GM20000 (cell line): ENCODE measurements at regions not wholly inside any gene's neighbourhood (a gene's known extent, or its start where the extent isn't known, plus 50 kb on each side); places are given as distances from the start of the nearest gene placed in this dataset.

Source experiments
- DNase-seq: peaks from one replicate; pipeline ENCODE4 v3.0.0; 2012; ENCODE audit warnings: low spot score
- TF ChIP-seq, protein P1 (sequence below): IDR thresholded peaks from 2 replicates; pipeline ENCODE4 v1.5.1; 2012; ENCODE audit warnings: mild to moderate bottlenecking, control low read depth; ENCODE audit errors: extremely low read depth, missing control alignments

DNA sequence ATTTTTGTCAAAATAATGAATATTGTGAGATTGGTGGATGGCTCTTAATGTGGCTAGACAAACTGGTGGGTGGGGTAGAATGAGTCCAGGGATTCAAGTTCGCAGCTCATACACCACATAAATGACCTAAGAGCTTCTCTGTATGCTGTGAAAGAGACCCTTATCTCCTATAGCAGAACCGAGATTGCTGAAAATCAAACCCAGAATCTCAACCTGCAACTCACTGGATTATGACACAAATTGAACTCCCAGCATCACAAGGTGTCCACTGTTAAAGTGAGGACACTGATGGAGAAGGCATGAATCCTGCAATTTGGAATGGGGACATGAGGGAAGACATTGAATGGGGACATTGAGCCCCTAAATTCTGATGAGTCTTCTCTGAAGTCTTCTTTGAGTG is 51.3 kb upstream of the CNKSR3 start:
- no peak for DNase-seq

DNA sequence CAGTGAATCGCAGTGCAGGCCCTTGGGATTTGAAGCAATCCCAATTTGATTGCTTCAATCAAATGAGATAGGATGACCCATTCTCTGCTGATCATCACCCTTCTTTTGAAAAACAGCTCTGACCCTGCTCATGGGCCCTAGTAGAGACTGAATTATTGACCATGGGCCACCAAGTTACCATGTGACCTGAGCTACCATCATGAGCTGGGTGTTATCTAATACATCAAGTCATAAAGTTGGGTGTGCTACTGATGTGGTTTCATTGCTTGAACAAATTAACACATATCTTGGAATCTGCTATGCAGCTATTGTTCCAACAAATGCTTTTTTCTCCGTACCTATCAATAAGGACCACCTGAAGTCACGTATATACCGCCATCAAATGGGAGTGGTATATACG is 54.8 kb upstream of the CNKSR3 start:
- DNase-seq, result no peak
- TF ChIP-seq, protein P1, sequence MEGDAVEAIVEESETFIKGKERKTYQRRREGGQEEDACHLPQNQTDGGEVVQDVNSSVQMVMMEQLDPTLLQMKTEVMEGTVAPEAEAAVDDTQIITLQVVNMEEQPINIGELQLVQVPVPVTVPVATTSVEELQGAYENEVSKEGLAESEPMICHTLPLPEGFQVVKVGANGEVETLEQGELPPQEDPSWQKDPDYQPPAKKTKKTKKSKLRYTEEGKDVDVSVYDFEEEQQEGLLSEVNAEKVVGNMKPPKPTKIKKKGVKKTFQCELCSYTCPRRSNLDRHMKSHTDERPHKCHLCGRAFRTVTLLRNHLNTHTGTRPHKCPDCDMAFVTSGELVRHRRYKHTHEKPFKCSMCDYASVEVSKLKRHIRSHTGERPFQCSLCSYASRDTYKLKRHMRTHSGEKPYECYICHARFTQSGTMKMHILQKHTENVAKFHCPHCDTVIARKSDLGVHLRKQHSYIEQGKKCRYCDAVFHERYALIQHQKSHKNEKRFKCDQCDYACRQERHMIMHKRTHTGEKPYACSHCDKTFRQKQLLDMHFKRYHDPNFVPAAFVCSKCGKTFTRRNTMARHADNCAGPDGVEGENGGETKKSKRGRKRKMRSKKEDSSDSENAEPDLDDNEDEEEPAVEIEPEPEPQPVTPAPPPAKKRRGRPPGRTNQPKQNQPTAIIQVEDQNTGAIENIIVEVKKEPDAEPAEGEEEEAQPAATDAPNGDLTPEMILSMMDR, result no peak

More for the DNA sequence above, 51.3 kb upstream of the CNKSR3 start:
- TF ChIP-seq, protein P1, result no peak

GRCh38 chr6:154566866-154567265 is 56.4 kb upstream of the CNKSR3 start:
- TF ChIP-seq, protein P1, result no peak
- no peak for DNase-seq

DNA sequence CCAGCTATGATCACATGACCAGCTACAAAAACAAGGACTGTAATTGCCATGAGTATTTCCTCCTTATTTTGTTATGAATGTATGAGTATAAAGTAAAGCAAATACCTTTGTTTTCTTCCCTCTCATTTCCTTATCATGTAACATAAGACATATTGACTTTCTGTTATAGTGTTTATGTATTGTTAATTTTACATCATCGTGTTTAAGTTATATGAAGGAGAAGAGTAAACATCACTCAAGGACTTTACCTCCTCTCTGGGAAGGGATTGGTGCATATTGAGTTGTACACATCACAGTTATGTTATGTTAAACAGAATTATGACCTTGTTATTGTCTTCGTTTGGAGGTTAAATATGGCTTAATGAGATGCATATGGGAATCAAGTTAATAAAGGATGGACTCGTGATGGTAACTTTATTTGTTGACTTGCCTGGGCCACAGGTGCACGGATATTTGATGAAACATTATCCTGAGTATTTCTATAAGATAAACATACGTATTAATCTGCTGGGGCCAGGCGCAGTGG is 57.3 kb upstream of the CNKSR3 start:
- no peak for DNase-seq
- TF ChIP-seq, protein P1, result no peak

DNA sequence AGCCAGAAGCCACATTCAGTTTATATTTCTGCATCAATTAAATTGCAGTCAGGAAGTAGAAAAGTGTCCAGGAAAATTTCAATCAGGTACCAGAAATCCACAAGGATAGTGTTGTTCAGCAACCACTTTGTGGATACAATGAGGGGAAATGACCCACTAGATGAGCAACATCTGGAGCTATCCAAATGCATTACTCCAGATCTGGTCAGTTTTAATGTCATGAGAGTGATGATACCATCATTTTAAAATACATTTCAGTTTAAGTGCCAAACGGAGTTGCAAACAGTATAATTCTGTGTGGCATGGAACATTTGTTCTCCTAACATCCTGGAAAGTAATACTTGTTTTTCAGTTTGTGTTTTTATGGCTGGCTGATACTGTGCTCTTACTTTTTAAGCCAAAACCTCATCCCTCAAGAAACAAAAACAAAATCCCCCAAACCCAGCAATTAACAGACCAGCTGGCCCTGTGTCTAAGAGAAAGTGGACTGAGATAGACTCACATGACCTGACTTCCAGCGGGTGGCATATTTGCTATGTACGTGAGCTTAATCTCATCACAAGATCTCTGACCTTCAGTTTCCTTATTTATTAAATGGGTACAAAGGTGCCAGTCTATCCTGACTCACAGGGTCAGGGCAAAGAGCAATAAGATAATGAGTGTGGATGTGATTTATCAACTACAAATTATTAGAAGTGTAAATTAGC is 58.8 kb upstream of the CNKSR3 start:
- DNase-seq, result no peak
- TF ChIP-seq, protein P1, result no peak

GRCh38 chr6:154570505-154570904 is 60.0 kb upstream of the CNKSR3 start:
- DNase-seq, result no peak
- TF ChIP-seq, protein P1, result no peak

DNA sequence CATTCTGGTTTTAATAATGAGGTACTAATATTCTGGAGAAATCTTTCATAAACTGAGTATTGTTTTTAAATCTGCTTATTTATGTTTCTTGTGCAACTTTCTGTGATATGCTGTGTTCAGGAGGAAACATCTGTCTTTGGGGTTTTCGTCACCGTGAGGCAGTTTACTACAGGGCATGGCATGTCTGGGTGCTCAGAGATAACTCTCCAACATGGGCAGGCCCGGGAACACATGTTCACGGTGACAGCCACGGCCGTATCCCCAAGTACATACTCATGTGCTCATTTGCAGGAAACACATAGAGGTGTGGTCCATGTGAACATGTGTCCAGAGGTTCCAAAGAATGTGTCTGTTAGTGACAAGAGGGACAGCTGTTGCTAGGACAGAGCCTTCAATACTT is 62.1 kb upstream of the CNKSR3 start:
- no peak for DNase-seq
- TF ChIP-seq, protein P1, result no peak
